ENCODE measurements at regions not wholly inside any gene's neighbourhood (a gene's known extent, or its start where the extent isn't known, plus 50 kb on each side); places are given as distances from the start of the nearest gene placed in this dataset.

DNA sequence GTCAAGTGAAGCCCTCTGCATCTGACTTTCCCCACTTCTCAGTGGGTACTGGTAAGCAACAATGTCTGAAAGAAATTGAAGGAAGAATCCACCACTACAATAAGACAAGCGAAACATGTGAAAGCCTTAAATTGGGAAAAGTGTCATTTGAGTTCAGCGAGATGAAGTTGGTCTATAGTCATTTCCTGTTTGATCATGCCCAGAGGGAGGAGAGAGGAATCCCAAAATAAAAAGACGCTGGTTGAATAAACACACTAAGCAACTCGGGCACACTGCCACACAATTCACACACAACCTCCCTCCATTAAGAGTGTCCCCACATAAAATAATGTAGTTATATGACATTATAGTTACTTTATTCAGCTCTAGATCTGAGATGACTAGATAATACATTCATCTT, 166.1 kb downstream of the CBLN2 start:
- no peak for TF ChIP-seq ZNF274 (IDR thresholded peaks at IDR 0.05; ENCODE audit: low read depth, low read length)
- no peak for TF ChIP-seq SUZ12 (IDR thresholded peaks at IDR 0.05; ENCODE audit: extremely low read depth, insufficient read depth, insufficient read length)
